Omental fat pad (tissue), 3 donors: ENCODE measurements at regions not wholly inside any gene's neighbourhood (a gene's known extent, or its start where the extent isn't known, plus 50 kb on each side); places are given as distances from the start of the nearest gene placed in this dataset.

Experiments
- ATAC-seq: fragments of 150-250 bp; one replicate; pipeline ENCODE4 v1.9.1; 2016; ENCODE audit warnings: mild to moderate bottlenecking, moderate library complexity; ENCODE audit not compliant: low FRiP score
- DNase-seq: peaks from one replicate; pipeline ENCODE4 v3.0.0-alpha.2; 2019; ENCODE audit warnings: low spot score
- CTCF ChIP-seq, 3 donors: fragments of 450-650 bp; IDR thresholded peaks; one replicate each; pipeline ENCODE4 v1.5.1; 2016 to 2017; ENCODE audit warnings: antibody characterized with exemption in 3 of 3, mild to moderate bottlenecking in 3 of 3, moderate library complexity in 2 of 3

GRCh38 chr1:196091397-196092135, 516.7 kb downstream of the KCNT2 start:
- DNase-seq (no peak), ATAC-seq (no peak)
- TF ChIP-seq CTCF (IDR thresholded peaks at IDR 0.05) = no peak

GRCh38 chr1:196090226-196090625, 518.0 kb downstream of the KCNT2 start:
- ATAC-seq (no peak), DNase-seq (no peak)
- no peak for TF ChIP-seq CTCF (IDR thresholded peaks at IDR 0.05)

- DNase-seq (no peak), ATAC-seq (no peak)
- no peak for TF ChIP-seq CTCF (IDR thresholded peaks at IDR 0.05)
Measured at GRCh38 chr1:196088541-196088940, 519.7 kb downstream of the KCNT2 start.

- no peak for TF ChIP-seq CTCF (IDR thresholded peaks at IDR 0.05)
- no peak for DNase-seq
- no peak for ATAC-seq
Measured at GRCh38 chr1:196078691-196079090, 529.5 kb downstream of the KCNT2 start.

GRCh38 chr1:196075621-196076020, 532.6 kb downstream of the KCNT2 start:
- no peak for TF ChIP-seq CTCF (IDR thresholded peaks at IDR 0.05)
- no peak for ATAC-seq

GRCh38 chr1:196074182-196074581, 534.1 kb downstream of the KCNT2 start:
- TF ChIP-seq CTCF (IDR thresholded peaks at IDR 0.05) = no peak
- DNase-seq (no peak), ATAC-seq (no peak)

More at GRCh38 chr1:196075621-196076020, 532.6 kb downstream of the KCNT2 start:
- no peak for DNase-seq

GRCh38 chr1:196071447-196071846, 536.8 kb downstream of the KCNT2 start:
- no peak for ATAC-seq
- TF ChIP-seq CTCF (IDR thresholded peaks at IDR 0.05) = no peak
- no peak for DNase-seq
